ENCODE measurements at regions not wholly inside any gene's neighbourhood (a gene's known extent, or its start where the extent isn't known, plus 50 kb on each side); places are given as distances from the start of the nearest gene placed in this dataset.

DNA sequence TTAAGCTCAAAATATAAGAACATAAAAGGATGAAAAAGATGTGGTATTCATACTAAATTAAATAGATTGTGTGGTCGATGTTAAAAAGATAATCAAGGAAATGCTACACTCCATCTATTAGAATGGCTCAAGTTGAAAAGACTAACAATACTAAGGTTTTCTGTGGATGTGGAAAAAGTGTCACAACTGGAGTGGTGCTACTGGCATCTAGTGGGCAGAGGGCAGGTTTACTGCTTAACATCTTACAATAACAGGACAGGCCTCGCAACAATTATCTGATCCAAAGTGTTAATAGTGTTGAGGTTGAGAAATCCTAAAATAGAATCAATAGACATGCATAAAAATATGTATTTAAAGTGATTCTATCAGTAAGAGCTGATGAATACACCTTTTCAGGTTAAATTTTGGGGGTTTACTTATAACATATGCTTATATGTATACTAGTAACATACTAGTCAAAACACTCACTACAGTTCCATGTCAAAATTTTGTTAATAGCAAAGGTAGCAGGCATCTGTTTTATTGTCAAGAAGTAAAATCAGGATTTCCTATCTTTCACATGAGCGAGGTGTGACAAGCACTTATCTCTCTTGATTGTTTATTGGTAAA, 91.5 kb upstream of the TMEFF2 start:
- no peak for DNase-seq (ENCODE audit: low read depth in 2 of 2)

DNA sequence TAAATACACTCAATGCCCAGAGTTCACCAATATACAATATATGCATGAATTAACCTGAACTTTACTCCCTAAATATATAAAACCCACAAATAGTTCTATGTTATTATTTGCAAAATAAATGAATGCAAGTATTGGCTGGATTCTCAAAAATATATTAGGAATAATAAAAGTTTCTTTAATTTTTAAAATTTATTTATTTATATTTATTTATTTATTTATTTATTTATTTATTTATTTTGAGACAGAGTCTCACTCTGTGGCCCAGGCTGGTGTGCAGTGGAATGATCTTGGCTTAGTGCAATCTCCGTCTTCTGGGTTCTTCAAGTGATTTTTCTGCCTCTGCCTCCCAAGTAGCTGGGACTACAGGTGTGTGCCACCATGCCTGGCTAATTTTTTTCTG, 88.7 kb upstream of the TMEFF2 start:
- no peak for DNase-seq (ENCODE audit: low read depth in 2 of 2)

DNA sequence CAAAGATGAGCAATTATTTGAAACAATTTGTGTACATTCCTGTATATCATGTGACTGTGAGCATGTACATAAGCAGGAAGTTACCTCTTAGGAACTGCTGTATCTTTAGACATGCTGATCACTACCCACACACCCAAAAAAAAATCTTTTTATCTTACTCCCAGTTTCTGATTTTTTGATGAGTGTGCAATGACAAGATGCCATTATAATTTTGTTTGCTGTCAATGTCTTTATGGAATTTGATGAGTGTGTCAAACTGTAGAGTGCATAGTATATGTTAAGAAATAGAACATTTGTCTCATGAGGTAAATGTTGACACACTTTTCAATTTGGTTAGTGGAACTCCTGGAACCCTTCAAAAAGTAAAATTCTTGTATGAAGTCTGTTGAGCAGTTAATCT, 84.0 kb upstream of the TMEFF2 start:
- DNase-seq (ENCODE audit: low read depth in 2 of 2), result no peak

DNA sequence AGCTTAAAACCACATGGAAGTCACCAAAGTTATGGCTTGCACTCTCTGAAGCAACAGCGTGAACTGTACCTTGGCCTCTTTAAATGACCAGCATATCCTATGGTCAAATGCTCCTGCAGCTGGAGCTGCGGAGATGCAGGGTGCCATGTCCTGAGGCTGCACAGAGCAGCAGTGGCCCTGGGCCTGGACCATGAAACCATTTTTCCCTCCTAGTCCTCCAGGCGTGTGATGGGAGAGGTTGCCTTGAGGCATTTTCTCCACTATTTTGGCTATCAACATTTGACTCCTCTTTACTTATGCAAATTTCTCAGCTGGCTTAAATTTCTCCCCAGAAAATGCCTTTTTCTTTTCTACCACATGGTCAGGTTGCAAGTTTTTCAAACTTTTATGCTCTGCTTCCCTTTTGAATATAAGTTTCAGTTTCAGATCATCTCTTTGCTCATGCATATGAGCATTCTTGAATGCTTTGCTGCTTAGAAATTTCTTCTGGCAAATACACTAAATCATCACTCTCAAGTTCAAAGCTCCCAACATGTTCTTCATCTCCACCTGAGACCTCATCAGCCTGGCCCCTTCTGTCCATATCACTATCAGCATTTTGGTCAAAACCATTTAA, 82.9 kb upstream of the TMEFF2 start:
- no peak for DNase-seq (ENCODE audit: low read depth in 2 of 2)

DNA sequence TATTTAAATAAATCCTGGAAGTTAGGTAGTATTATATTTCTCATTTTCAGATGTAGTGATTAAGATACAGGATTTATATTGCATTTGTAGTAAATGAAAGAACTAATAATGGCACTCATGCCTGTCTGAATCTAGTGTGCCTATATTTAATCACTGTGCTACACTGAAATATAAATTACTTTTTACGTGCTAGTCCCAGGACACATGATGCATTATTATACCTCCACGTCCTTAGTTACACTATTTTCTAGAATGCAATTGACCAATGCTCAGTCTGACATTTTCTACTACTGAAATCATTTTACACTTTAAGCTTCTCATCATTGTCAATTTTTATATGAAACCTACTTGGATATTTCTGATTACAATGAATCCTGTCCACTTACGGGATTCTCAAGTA, 80.9 kb upstream of the TMEFF2 start:
- no peak for DNase-seq (ENCODE audit: low read depth in 2 of 2)

DNA sequence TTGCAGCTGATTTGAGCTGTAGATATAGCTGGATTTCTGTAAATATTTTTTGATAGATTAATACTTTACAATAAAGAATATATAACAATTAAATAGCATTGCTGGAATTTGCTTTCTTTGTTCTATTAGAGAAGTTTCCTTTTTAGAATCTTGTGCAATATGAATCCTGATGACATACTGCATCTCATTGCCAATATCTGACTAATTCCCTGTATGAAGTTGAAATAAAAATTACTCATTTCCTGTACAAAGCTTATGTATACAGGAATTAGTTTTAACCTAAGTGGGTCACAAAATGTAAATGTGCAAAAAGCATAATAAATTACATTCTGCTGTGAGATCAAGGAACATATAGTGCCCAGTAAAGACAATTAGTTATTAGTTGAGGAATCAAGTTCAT, 72.8 kb upstream of the TMEFF2 start:
- DNase-seq (ENCODE audit: low read depth in 2 of 2), result no peak

DNA sequence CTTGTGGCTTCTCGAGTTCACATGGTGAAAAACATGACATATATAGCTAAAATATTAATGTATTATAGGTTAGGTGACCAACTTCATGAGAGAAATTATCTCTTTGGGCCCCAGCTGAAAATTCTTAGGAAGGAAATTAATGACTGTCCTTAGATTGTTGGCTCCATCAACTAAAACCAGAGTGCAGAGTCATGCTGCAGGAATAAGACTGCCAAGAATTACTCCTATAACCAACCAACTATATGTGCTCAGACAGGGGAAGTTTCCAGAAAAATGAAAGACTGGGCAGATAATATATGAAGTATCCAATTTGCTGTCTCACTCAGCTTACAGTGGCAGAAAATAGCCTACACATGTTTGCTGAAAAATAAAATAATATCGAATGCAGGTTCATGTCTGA, 71.0 kb upstream of the TMEFF2 start:
- no peak for DNase-seq (ENCODE audit: low read depth in 2 of 2)

DNA sequence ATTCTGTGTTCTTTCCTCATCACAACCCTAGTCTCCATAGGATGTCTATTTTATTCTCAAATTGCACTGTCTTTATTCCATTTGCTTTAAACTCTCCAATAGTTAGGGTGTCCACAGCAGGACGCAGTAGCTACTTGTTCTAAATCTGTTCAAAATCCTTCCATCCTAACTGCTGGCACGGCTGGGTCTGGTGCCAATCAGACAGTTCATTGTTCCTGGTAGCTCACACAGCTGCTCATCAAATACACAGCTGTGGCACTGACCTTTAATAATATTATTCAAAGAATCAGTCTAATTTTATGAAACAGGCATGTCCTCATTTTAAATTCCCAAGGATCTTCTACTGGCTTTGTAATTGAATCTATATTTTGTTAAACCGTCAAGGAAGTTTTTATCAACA, 59.7 kb upstream of the TMEFF2 start:
- no peak for DNase-seq (ENCODE audit: low read depth in 2 of 2)

DNA sequence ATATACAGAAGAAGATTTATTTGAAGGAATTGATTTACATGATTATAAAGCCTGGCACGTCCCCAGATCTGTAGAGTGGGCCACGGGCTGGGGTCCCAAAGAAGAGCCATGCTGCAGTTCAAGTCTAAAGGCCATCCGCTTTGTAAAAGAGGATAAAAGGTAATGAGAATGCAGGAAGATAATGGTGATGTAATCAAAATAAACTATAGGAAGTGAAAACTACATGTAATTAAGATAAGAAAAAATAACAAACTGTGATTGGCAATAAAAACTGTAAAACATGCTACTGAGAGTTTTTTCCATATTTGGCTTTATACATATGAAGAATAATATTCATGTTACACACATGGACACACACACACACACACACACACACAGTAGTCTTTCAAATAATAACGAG, 59.0 kb upstream of the TMEFF2 start:
- DNase-seq (ENCODE audit: low read depth in 2 of 2), result no peak

DNA sequence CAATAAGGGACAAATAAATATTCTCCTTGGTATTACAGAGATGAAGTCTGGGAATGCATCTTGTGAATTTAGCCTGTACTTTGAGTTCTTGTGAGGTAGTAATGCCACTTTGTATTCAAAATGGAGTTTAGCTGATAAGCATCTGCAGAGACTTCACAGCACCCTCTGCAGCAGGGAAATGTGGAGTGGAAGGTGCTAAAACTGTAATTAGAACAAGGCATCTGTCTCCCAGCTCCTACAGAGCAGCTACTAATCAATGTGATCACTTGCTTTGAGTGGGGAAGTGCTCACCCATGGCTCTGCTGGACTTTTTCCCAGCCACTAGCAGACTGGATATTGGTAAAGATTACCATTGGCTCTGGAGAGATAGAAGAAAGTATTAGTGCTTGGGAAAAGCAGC, 56.2 kb upstream of the TMEFF2 start:
- no peak for DNase-seq (ENCODE audit: low read depth in 2 of 2)

DNA sequence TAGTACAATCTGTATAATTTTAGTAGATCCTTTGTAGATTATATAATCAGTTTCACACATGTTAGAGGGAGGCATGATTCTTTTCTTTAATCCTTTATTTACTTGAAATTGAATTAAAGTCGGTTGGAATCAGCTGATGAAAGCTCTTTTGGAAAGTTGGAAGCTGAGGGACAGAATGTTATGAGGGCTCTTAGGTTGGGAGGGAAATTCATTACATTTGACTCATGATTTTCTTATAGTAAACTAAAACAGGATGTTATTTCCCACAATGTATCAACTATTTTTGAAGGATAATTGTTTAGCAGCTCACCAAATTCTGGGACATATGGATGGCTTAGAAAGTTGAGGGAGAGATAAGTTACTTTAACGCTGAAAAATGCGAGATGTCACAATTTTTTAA, 52.7 kb upstream of the TMEFF2 start:
- no peak for DNase-seq (ENCODE audit: low read depth in 2 of 2)

DNA sequence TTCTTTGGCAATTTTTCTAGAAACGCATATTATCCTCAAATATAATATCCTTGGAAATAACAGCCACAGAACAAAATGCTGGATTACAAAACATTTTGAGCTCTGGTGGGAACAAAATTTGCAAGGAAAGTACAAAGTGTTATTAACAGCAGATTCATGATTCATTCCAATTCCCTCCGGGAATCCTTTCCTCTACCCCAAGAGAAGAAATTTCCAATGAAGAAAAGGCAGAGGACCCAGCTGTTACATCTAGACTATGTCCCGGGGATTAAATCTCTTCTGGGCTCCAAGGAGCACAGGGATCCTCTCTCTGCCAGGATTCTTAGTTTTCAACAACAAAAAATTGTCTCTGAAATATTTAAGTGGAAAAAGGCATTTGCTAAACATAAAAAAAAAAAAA, 51.6 kb upstream of the TMEFF2 start:
- no peak for DNase-seq (ENCODE audit: low read depth in 2 of 2)

DNA sequence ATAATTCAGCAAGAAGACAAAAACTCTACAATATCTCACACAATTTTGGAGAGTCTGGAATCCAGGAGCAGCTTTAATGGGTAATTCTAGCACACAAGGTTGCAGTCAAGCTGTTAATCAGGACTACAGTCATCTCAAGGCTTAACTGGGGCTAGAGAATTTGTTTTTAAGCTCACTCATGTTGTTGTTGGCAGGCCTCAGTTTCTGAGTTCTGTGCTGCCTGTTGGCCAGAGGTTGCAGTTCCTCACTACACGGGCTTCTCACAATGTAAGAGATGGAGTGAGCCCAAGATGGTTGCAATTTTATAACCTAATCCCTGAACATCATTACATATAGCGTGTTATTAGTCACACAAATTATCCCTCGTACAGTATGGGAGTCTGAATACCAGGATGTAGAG, 50.6 kb upstream of the TMEFF2 start:
- no peak for DNase-seq (ENCODE audit: low read depth in 2 of 2)
